GM20000 (cell line): ENCODE measurements at regions not wholly inside any gene's neighbourhood (a gene's known extent, or its start where the extent isn't known, plus 50 kb on each side); places are given as distances from the start of the nearest gene placed in this dataset.

ENCODE experiments used
- DNase-seq: peaks from one replicate; pipeline ENCODE4 v3.0.0; 2012; ENCODE audit warnings: low spot score
- CTCF ChIP-seq: IDR thresholded peaks from 2 replicates; pipeline ENCODE4 v1.5.1; 2012; ENCODE audit warnings: mild to moderate bottlenecking, control low read depth; ENCODE audit errors: extremely low read depth, missing control alignments

DNA sequence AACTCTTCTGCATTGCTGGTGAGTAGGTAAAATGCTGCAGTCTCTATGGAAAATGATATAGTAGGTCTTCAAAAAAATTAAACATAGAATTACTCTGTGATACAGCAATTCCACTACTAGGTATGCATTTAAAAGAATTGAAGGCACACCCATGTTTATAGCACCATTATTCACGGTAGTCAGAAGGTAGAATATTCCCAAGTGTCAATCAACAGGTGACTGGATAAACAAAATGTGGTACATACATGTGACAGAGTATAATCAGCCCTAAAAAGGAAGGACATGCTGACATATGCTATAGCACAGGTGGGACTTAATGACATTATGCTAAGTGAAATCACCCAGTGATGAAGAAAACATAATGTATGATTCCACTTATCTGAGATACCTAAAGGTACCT, 123.3 kb downstream of the CCER1 start:
- DNase-seq = no peak
- TF ChIP-seq CTCF = no peak

DNA sequence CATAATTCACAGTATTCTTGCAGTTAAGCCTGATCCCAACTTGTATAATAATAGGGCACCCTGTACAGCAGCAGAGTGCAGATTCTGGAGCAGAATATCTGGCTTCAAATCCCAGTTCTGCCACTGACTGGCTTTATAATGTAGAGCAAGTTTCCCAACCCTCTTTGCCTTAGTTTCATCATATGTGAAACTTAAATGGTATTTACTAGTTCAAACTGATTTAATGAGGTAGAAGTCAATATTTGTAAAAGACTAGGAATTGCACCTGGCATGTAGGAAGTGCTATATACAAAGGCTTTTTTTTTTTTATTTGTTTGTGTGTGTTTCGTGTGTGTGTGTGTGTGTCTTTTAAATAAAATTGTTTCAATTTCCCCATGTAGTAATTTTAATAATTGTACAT, 125.9 kb downstream of the CCER1 start:
- TF ChIP-seq CTCF = no peak
- DNase-seq = no peak

DNA sequence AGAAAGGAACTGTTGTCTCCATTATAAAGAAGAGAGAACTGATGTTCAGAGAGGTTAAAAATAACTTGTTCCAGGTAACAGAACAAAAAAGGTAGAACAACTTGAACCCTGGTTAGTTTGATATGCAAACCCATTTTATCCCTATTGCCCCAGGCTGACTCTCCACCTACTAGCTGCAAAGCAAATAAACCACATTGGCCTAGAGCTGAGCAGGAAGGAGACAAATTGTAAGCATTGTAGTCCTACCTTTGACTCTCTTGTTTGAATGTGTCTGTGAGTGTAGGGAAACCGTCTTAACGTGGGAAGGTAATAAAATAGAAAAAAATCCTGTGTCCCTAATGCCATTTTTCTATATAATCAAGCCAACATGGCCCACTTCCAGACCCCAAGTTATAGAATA, 126.4 kb downstream of the CCER1 start:
- TF ChIP-seq CTCF = no peak
- no peak for DNase-seq

DNA sequence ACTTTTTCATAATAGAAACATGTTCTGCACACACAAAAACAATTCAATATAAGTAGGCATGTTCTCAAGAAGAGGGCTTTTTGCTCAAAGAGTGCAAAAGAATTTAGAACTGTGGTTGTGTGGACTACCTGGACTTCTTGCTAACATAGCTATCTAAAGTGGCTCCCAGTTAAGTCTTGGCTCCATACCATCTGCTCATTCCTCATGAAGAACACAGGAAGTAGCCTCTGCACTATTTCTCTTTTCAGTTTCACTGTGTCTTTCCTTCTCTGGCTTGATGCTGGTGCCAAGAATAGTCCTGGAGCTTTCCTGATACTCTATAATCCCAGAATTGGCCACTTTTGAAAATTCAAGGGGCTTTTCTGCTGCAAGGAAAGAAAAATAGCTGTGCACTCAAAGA, 127.4 kb downstream of the CCER1 start:
- no peak for DNase-seq
- TF ChIP-seq CTCF = no peak

- no peak for DNase-seq
- no peak for TF ChIP-seq CTCF
Observed at GRCh38 chr12:90826036-90826435, 128.9 kb downstream of the CCER1 start.

DNA sequence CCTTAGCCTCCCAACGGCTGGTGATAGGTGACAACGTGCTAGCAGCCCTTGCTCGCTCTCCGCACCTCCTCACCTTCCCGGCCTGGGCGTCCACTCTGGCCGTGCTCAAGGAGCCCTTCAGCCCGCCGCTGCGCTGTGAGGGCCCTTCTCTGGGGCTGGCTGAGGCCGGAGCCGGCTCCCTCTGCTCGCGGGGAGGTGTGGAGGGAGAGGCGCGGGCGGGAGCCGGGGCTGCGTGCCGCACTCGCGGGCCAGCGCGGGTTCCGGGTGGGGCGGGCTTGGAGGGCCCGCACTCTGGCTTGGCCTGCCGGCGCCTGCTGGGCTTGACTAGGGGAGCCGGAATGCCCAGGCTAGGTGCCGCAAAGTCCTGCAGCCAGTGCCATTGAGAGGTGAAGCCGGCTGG, 131.1 kb downstream of the CCER1 start:
- no peak for TF ChIP-seq CTCF
- DNase-seq = no peak

- no peak for TF ChIP-seq CTCF
- DNase-seq = no peak
Observed at GRCh38 chr12:90819709-90820108, 135.3 kb downstream of the CCER1 start.
